ENCODE measurements at regions not wholly inside any gene's neighbourhood (a gene's known extent, or its start where the extent isn't known, plus 50 kb on each side); places are given as distances from the start of the nearest gene placed in this dataset.

GRCh38 chr5:85838781-85839180, 779.0 kb upstream of the COX7C start:
- TF ChIP-seq POLR2AphosphoS5 (IDR thresholded peaks at IDR 0.05), result no peak
- TF ChIP-seq CTCF (IDR thresholded peaks at IDR 0.05), result no peak
- no peak for TF ChIP-seq POLR2A (IDR thresholded peaks at IDR 0.05)
